ENCODE measurements at regions not wholly inside any gene's neighbourhood (a gene's known extent, or its start where the extent isn't known, plus 50 kb on each side); places are given as distances from the start of the nearest gene placed in this dataset.

DNA sequence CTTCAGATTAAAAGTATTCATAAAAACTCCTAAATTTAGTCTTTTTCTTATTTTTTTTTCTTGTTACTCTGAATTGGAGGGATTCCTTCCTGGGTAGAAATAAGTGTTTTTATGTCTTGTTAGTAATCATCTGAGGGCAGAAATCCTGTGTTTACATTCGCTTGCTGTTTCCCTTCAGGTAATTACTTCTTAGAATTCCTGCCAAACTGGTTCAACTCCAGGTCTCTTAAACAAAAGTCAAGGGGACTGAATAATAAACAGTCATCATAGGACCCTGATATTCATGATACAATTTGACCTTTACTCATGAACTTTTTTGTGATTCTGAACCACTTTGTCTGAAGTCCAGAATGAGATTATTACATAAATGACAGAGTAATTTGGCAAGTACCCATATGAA is 843.9 kb downstream of the FLRT2 start:
- TF ChIP-seq, protein P1, sequence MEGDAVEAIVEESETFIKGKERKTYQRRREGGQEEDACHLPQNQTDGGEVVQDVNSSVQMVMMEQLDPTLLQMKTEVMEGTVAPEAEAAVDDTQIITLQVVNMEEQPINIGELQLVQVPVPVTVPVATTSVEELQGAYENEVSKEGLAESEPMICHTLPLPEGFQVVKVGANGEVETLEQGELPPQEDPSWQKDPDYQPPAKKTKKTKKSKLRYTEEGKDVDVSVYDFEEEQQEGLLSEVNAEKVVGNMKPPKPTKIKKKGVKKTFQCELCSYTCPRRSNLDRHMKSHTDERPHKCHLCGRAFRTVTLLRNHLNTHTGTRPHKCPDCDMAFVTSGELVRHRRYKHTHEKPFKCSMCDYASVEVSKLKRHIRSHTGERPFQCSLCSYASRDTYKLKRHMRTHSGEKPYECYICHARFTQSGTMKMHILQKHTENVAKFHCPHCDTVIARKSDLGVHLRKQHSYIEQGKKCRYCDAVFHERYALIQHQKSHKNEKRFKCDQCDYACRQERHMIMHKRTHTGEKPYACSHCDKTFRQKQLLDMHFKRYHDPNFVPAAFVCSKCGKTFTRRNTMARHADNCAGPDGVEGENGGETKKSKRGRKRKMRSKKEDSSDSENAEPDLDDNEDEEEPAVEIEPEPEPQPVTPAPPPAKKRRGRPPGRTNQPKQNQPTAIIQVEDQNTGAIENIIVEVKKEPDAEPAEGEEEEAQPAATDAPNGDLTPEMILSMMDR (IDR thresholded peaks at IDR 0.05; ENCODE audit: low read depth, low read length) = no peak
- no peak for TF ChIP-seq MAX (IDR thresholded peaks at IDR 0.05; ENCODE audit: low read depth, low read length)

All from NB4 (cell line).